ENCODE measurements at regions not wholly inside any gene's neighbourhood (a gene's known extent, or its start where the extent isn't known, plus 50 kb on each side); places are given as distances from the start of the nearest gene placed in this dataset.

DNA sequence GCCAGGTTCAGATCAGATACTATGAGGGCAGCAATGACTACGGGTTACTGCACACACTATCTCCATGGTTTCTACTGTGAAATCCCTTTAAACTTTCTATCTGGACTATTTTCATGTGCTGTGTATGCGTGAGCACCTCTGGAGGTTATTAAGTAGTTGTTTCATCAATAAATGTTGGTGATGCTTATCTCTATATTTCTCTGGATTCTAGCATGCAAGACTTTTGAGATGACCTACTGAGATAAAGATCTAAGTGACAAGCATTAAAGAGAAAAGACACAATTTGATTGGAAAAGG lies 194.0 kb downstream of the NRIP1 start:
- FAIRE-seq, result no peak
- no peak for DNase-seq (ENCODE audit: low spot score in 2 of 2)

DNA sequence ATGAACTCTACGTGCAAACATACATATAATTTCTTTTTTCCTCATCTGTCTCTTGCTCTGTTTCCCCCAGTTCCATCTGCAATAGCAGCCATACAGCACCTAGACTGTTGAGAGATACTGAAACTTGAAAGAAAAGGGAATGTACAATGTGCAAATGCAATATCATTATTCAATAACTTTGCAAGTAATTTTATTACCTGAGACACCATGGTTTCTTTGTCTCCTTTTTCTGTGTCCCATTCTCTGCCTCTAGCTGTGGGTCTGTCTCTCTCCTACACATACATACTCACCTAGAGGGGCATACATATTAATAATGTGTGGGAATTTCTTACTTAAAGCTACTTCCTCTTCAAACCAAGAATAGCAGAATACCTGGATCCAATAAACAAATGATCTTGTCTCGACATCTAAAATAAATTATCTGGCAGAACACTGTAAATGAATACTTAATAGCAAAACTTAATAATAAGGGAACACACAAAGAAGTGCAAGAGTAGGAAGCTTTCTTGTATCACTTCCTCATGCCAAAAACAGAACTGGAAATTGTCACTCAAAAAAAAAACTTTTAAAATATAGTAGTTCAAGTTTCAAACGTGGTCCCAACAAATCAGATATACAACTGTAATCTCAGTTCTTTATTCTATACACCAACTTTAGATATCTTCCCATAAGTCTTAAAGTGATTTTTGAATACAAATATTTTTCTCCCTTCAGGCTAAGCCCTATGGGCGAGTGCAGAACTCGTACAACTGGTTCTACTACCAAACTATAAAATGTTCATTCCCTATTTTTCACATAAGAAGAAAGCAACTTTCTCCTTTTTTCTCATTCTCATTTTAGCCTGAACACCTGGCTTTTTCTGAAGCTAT lies 194.6 kb downstream of the NRIP1 start:
- DNase-seq (ENCODE audit: low spot score in 2 of 2) (no peak), FAIRE-seq (no peak)

DNA sequence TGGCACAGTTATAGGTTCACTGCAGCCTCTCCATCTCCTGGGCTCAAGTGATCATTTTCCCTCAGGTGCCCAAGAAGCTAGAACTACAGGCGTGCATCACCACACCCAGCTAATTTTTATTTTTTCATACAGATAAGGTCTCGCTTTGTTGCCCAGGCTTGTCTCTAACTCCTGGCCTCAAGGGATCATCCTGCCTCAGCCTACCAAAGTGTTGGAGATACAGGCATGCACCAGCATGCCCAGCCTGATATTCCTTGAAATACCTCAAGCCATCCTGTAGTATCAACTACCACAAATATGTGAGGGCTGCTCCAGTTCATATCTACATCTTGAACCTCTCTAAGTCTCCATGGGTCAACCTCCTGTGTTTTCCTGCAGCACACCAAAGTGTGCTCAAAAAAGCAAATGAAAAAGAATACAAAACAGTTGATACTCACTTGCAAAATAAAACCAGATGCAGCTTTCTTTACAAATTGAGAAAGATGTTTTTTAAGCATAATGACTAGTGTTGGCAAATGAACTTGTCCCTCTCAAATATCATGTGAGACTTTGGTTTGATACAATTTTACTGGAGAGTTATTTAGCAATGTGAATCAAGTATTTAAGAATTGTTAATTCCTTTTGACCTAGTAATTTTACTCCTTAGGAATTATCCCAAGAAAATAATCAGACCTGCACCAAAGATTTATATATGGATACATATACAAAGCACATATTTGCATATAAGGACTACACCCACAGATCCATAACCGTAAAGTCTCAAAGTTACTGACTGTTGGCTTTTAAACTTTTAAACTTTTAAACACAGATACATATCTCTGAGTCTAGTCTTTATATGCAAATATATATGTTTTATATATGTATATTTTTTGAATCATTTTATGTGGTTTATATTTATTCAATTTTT lies 197.7 kb downstream of the NRIP1 start:
- FAIRE-seq, result peak; percentile 21
- DNase-seq (ENCODE audit: low spot score in 2 of 2), result no peak

DNA sequence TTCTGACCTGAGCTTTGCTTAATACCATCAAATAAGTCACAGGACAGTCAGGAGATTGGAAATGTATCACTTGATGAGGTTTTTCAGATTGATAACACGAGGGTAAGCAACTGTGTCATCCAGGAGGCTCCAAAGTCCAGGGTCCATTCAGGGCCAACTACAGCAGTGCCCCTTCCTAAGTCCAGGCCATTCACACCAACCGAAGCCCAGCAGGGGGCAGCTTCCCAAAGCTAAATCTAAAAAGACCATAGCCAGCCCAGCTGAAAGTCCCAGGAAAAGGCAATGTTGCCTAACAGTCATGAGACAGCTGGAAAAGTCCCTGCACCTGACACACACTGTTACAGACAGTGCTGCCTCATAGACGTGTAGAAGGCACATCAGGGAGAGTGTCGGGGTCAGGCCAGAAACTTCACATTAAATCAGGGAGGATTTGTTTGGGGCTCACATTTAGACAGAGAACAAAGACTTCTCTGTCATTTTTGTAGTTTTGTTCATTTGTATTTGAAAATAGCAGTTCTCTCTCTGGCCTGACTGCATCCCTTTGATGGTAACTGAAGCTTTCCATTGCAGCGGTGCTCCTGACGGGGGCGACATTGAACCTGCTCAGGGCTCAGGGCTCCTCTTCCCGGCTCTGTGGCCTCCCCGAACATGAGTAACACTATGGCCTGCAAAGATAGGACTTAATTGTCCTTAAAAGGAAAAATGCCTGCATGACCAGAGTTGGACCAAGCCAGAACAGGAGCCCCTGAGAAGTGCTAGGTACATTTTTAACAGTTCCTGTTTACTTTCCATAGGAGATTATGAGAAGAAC lies 200.4 kb downstream of the NRIP1 start:
- FAIRE-seq (no peak), DNase-seq (ENCODE audit: low spot score in 2 of 2) (peak; percentile 11 to 27)

DNA sequence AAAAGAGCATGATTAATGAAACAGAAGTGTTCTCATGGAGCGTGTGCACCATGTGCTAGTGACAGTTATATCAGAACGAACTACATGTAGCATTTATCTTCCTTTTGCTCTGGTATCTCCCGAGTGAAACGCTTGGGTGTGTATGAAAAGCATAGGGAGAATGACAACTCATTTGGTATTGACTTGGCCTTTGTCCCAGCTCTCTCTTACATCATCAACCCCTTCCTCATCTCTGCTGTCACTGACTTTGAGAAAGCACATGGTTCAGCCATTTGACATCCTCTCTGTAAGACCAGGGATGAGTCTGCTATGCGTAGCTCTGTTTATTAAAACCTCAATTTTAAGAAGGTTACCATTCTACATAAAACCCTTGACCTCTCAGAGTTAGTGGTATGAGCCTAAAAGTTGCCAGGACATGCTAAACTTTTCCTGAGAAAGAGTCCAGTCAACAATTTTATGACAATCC lies 201.0 kb downstream of the NRIP1 start:
- no peak for DNase-seq (ENCODE audit: low spot score in 2 of 2)
- FAIRE-seq, result no peak

DNA sequence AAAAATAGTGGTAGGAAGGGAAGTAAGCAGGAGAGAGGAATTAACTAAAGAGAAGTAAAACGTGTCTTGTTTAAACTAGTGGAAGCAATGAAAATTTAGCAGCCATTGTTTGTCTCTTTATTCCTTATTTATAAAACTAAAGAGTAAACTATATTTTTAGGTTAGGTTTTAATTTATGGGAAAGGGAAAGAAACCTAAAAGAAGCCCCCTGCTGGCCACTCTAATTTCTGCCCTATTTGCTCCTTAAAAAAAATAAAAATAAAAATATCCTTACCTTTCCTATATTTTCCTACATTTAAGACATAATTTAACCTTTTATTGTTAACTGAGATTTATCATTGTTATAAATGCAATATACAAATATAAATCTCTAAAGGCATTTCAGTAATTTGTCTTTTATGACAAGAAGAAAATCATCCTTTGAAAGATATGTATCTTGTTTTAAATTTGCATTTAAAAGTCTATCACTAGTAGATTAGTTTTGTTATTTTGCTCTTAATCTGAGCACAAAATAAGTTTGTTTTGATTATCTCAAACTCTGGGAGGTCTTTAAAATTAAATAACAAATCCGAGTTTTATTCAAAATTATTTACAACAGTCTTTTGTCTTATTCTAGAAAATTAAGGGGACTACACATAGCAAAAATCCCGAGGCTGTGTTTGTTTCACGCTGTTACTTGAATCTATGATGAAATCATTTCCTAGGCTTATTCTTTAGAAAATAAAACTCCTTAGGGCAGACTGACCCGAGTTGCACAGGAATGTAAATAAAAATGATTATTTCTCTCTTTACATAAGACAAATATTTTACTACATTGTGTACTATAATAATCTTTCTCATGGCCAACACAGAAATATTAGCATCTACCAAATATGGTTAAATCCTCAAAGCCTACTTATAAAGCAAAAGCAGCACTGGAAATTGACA lies 201.7 kb downstream of the NRIP1 start:
- DNase-seq (ENCODE audit: low spot score in 2 of 2) (no peak), FAIRE-seq (peak; percentile 76)

DNA sequence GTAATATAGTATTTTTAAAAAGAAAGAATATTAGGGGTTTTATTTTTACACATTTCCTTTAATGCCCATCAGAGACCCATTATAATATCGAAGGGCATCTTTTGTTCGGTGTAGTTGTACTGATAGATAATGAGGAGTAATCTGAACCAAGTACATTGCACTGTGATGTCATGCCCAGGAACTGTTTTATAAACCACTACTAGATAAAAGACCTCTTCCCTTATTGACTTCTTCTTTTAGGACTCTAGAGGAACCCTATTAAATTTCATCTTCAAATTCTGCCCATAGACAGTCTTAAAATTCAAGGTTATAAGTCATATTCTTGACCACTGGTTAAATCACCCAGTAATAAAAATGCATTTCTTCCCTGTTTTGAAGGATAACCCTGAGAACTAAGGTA lies 206.5 kb downstream of the NRIP1 start:
- FAIRE-seq (no peak), DNase-seq (ENCODE audit: low spot score in 2 of 2) (no peak)

DNA sequence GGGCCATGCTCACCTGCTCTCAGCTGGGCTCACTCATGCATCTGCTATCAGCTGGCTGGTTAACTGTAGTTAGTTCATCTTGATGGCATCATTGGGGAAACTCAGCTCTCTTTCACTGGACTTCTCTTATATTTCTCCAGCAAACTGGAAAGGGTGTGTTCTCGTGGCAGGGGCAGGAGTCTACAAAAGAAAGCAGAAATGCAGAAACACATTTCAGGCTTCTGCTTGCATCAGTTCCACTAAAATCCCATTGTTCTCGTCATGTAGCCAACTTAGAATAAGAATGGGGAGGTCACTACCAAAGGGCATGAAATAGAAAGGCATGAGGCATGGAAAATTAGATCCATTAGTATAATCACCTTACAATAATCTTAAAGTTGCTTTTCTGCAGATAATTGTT lies 207.3 kb downstream of the NRIP1 start:
- FAIRE-seq (no peak), DNase-seq (ENCODE audit: low spot score in 2 of 2) (no peak)

DNA sequence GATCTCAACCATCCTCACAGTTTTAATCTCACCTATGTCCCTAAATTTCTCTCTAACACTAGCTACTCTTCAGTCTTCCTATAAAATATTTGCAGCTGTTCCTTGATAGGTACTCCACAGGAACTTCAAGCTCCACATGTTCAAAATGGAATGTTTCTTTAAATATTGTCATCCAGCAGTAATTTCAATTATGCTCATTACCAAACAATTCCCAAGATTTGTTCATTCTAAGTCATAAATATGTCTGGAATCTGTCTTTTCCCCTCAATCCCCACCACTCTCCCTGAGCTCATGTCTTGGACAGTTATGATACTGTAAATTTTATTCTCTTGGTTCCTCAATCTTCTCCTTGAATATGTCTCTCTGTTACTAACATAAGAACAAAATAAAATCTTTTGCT lies 214.4 kb downstream of the NRIP1 start:
- FAIRE-seq, result no peak
- DNase-seq (ENCODE audit: low spot score in 2 of 2), result no peak

DNA sequence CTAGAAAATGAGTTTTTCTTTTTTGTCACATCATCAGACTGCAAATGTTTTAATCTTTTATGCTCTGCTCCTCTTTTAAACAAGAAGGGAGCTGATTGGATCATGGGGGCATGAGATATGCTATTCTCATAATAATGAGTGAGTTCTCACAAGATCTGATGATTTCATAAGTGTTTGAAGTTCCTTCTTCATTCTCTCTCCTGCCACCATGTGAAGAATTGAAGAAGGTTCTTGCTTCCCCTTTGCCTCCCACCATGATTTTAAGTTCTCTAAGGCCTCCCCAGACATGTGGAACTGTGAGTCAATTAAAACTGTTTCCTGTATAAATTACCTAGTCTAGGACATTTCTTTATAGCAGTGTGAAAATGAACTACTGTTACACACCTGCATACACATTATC lies 218.2 kb downstream of the NRIP1 start:
- DNase-seq (ENCODE audit: low spot score in 2 of 2) (no peak), FAIRE-seq (no peak)

DNA sequence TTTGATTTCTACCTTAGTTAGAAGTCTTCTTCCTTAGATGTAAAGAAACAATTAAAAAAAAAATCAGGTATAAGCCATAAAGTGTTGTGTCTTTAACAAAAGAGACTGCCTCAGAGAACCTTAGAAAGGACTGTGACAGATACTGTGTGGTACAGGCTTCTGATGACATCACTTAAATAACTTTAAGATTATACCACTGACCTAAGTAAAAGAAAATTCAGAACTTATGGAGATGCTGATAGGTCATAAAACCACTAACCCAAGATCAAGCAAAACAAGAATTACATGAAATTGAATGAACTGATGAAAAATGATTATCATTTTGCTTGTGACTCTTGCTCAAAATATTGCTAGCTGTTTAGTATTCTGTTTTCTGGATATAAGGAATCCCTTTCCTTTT lies 220.8 kb downstream of the NRIP1 start:
- no peak for FAIRE-seq
- no peak for DNase-seq (ENCODE audit: low spot score in 2 of 2)

DNA sequence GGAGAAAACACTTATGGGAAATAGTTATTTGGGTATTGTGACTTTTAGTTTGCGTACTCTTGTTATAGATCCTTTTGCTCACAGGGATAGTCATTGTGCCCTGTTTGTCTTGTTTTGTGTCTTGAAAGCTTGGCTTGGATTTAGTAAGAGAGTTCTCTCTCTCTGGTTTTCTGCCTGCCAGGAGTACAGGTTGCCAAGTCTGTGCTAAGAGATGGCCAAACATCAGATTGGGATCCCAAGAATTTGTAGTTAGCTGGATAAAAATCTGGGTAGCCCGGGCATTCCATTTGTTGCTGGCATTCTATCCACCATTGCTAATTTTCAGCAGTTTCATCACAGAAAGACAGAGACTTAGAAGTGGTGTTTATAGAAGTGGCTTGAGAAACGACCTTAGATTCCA lies 222.2 kb downstream of the NRIP1 start:
- DNase-seq (ENCODE audit: low spot score in 2 of 2) (no peak), FAIRE-seq (no peak)

DNA sequence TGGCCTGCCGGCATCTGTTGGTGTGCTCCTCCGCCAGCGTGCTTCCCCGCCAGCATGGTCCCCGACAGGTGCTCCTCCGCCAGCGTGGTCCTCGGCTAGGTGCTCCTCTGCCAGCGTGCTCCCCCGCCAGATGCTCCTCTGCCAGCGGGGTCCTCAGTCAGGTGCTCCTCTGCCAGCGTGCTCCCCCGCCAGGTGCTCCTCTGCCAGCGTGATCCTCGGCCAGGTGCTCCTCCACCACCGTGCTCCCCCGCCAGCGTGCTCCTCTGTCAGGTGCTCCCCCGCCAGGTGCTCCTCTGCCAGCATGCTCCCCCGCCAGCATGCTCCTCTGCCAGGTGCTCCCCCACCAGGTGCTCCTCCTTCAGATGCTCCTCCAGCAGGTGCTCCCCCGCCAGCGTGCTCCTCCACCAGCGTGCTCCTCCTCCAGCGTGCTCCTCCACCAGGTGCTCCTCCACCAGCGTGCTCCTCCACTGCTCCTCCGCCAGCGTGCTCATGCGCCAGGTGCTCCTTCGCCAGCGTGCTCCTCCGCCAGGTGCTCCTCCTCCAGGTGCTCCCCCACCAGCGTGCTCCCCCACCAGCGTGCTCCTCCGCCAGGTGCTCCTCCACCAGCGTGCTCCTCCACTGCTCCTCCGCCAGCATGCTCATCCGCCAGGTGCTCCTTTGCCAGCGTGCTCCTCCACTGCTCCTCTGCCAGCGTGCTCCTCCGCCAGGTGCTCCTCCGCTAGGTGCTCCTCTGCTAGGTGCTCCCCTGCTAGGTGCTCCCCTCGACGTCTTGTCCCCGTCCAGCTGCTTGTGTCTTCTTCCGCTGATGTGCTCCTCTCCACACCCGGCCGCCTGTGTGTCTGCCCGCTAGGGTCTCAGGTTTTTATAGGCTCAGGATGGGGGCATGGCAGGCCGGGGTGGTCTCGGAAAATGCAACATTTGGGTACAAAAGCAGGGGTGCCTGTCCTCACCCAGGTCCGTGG lies 223.0 kb downstream of the NRIP1 start:
- no peak for DNase-seq (ENCODE audit: low spot score in 2 of 2)
- no peak for FAIRE-seq

DNA sequence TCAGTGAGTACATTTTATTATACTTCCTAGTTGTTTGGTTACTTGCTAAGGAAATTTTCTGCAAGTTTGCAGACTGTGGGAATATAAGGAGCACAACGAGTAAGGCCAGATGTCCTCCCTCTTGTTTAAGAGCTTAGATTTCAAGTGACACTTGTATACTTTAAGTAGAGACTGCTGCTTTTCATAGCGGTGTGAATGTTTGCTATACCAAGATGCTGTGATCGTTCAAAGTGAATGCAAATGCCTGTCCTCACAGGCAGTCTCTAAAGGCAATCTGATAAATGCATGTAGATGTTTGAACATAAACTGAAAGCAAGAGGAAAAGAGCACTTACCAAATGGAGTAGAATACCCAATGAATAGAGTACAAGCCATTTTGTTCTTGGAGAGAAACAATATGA lies 226.4 kb downstream of the NRIP1 start:
- no peak for FAIRE-seq

DNA sequence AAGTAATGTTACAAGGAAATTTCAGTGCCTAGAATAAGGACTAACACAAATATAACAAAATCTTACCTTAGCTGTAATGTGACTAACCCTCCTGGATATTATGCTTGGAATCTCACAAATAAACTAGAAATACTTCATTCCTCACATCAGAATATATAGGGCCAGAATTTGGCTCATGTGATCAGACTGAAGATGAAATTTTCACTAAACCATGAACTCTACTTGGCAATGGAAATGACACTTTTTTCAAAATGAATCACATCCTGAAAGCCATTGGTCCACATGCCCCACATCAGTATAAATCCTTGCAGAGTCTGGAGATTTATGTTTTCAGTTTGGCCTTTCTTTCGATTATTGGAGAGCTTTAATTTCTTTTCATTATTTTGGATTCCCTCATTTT lies 227.8 kb downstream of the NRIP1 start:
- no peak for DNase-seq (ENCODE audit: low spot score in 2 of 2)
- FAIRE-seq, result no peak

More for the DNA sequence above, 226.4 kb downstream of the NRIP1 start:
- DNase-seq (ENCODE audit: low spot score in 2 of 2), result no peak

DNA sequence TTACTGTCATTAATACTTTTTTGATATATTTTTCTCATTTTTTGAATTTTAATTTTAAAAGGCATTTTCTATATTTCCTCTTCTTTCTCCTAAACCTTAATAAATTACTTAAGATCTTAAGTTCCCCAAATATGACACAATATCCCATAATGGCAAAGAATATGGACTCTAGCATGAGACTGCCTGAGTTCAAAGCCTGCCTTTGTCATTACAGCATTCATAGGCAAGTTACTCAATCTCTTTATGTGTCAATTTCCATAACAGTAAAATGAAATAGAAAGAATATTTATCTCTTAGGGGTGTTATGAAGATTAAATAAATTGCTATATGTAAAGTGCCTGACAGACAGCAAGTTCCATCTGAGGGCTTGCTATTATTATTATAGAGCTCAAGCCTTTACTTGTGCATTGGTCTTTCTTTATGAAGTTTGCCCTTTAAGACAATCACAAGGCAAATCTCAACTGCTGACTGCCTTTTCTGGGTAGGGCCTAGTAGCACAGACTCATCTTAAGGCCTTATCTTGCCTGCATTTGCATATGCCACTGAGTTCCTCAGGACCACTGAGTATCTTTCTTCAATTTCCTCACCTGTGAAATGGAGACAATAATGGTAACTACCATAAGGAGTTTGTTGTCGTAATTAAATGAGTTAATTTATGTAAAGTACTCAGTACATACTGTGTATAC lies 231.0 kb downstream of the NRIP1 start:
- FAIRE-seq, result no peak
- no peak for DNase-seq (ENCODE audit: low spot score in 2 of 2)

DNA sequence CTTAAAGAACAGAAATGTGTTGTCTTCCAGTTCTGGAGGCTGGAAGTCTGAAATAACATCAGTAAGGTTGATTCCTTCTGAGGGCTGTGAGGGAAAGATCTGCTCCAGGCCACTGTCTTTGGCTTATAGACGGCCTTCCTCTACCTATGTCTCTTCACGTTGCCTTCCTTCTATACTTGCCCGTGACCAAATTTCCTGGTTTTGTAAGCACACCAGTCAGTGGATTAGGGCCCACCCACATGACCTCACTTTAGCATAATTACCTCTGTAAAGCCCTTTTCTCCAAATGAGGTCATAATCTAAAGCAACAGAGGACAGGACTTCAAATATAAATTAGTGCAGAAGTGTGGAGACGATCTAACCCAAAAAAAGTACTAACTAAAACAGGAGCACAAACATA lies 231.6 kb downstream of the NRIP1 start:
- FAIRE-seq, result no peak

DNA sequence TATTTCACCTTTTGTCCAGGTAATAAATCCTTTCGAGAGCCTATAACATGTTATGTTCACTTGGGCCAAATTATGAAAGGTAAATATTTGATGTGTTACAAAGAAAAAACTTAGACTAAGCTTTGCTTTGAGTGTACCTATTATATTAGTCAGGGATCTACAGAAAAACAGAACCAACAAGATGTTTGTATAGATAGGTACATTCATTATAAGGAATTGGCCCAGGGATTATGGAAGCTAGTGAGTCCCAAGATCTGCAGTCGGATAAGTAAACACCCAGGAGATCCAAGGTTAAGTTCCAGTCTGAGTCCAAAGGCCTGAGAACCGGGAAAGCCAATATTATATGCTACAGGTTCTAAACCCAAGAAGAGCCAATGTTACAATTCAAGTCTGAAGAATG lies 234.5 kb downstream of the NRIP1 start:
- DNase-seq (ENCODE audit: low spot score in 2 of 2) (no peak), FAIRE-seq (no peak)

More for the DNA sequence above, 231.6 kb downstream of the NRIP1 start:
- no peak for DNase-seq (ENCODE audit: low spot score in 2 of 2)
